ENCODE measurements at regions not wholly inside any gene's neighbourhood (a gene's known extent, or its start where the extent isn't known, plus 50 kb on each side); places are given as distances from the start of the nearest gene placed in this dataset.

DNA sequence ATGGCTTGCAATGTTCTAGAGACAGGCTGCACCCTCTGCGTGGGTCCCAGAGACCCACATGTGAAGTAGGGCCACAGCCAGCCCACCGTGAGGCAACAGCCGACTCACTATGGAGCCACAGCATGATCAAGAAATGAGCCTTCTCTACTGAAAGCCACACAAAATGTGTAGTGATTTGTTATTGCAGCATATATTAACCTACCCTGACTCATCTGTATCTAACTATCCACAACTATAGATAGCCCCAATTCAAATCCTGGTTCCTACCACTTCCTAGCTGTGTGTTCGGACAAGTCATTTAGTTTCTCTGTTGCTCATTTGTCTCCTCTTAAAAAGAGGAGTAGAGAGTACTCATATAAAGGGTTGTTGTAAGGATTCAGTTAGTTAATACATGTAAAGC is 1152.3 kb downstream of the BCL11B start:
- TF ChIP-seq, protein P1, sequence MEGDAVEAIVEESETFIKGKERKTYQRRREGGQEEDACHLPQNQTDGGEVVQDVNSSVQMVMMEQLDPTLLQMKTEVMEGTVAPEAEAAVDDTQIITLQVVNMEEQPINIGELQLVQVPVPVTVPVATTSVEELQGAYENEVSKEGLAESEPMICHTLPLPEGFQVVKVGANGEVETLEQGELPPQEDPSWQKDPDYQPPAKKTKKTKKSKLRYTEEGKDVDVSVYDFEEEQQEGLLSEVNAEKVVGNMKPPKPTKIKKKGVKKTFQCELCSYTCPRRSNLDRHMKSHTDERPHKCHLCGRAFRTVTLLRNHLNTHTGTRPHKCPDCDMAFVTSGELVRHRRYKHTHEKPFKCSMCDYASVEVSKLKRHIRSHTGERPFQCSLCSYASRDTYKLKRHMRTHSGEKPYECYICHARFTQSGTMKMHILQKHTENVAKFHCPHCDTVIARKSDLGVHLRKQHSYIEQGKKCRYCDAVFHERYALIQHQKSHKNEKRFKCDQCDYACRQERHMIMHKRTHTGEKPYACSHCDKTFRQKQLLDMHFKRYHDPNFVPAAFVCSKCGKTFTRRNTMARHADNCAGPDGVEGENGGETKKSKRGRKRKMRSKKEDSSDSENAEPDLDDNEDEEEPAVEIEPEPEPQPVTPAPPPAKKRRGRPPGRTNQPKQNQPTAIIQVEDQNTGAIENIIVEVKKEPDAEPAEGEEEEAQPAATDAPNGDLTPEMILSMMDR (IDR thresholded peaks at IDR 0.05) = no peak
- TF ChIP-seq POLR2A (IDR thresholded peaks at IDR 0.05) = no peak
